CD4-positive, alpha-beta T cell treated with Interleukin-1 beta for 1 hour (primary cell): ENCODE measurements at regions not wholly inside any gene's neighbourhood (a gene's known extent, or its start where the extent isn't known, plus 50 kb on each side); places are given as distances from the start of the nearest gene placed in this dataset.
"Not testable (repeated sequence)": the region's sequence is repeated elsewhere in the genome, so short reads cannot be mapped to it uniquely, and the experiment has no call there.

Experiments
- DNase-seq, 2 donors: peaks; one replicate each; pipeline ENCODE4 v3.0.0-alpha.2; 2020 to 2022

GRCh38 chr13:58505262-58505920, 873.8 kb downstream of the PCDH17 start:
- DNase-seq: not testable (repeated sequence)

DNA sequence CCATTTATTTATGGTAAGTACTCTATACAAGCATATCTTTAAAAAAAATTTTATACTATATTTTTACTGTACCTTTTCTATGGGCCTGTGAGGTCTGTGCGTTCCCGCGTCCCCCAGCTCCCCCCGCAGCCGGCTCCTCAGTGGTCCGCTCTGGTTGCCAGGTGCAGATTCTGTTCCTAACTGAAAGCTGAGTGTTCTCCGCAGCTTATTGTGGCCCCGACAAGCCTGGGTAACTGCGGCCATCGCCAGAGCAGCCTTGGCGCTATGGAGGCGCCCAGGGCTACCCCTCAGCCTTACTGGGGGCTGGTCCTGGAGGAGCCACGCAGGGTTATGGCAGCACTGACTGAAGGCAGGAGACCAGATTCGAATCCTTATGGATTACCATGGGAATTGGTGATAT, 896.8 kb downstream of the PCDH17 start:
- no peak for DNase-seq

DNA sequence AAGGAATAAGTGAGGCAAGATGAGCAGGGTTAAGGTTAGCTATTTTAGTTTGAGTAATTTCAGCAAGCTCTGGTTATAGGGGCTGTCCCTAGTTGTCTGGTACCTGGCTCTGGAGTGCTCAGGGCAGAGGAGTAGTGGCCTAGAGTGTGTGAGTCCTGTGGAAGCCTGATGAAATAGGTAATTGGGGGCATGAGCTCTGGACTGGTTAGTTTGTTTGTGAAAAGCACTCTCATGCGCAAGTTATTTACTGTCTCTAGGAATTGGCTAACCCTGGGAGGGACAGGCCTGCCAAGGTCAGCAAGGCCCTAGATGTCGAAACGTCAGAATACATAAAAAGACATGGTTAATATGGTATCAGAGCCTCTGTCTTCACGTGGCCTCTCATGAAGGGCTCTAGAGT, 900.1 kb downstream of the PCDH17 start:
- DNase-seq: no peak

GRCh38 chr13:58542530-58542929, 911.0 kb downstream of the PCDH17 start:
- DNase-seq: no peak

DNA sequence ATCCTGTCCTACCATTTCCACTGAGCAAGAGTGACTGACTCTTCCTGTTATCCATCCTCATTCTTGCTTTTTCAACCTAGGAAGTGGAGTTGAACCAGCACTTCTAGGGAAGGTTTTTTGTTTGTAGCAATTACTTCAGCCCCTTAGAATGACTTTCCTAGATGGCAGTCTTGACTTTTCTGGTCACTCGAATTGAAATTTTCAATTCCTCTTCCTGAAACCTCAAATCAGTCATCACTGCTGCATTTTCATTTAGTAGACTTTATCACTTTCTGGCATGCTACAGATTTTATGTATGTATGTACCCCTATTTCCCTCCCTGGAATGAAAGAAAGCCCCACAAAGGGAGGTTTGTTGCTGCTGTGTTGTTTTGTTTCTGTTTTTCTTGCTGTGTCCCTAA, 915.9 kb downstream of the PCDH17 start:
- no peak for DNase-seq

- DNase-seq: no peak
Observed at GRCh38 chr13:58566176-58566575, 934.6 kb downstream of the PCDH17 start.

GRCh38 chr13:58573743-58574142, 942.2 kb downstream of the PCDH17 start:
- DNase-seq: no peak

GRCh38 chr13:58574791-58575190, 943.2 kb downstream of the PCDH17 start:
- DNase-seq: no peak

DNA sequence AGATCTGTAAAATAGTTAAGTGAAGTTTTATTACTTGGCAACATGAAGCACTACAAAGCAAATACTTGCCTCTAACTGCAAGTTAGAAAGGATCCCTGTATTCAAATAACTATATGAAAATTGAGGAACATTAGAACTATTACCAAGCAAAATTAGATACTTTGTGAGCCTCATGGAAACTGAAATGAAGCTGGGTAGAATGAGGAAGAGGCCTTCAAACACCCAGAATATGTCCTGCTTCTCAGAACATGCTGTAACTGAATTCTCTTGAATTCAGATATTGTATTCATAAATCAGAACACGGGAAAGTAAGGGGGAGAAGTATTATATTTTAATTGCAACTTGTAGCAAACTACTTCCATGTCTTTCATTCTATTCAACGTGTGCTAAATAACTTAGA, 947.9 kb downstream of the PCDH17 start:
- DNase-seq: no peak

GRCh38 chr13:58583966-58584365, 952.4 kb downstream of the PCDH17 start:
- no peak for DNase-seq

DNA sequence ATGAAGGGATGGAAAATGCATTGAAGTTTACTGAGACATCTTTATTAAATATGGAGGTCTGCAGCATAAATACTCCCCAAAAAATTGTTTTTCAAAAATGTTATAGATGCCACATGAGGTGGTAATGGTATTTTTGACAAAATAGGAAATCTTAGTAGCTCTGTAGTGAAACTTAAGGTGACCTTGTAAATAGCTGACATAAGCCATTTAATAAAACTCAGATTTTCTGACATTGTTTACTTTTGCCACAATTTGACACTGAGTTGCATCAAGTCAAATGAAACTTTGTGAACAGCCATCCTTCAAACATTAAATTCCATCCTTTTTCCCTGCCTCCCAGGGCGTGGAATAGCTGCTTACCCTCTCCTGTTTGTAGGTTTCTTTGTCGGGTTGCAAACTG, 953.1 kb downstream of the PCDH17 start:
- DNase-seq: no peak

DNA sequence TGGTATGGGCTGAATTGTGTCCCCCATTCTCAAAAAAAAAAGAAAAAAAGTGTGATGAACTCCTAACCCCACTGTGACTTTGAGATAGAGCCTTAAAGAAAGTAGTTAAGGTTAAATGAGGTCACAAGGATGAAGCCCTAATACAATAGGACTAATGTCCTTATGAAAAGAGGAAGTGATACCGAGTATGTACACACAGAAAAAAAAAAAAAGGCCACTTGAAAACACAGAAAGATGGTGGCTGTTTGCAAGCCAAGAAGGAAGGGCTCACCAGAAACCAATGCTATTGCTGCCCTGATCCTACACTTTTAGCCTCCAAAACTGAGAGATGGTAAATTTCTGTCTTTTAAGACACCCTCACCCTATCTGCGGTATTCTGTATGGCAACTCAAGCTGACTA, 955.6 kb downstream of the PCDH17 start:
- no peak for DNase-seq

DNA sequence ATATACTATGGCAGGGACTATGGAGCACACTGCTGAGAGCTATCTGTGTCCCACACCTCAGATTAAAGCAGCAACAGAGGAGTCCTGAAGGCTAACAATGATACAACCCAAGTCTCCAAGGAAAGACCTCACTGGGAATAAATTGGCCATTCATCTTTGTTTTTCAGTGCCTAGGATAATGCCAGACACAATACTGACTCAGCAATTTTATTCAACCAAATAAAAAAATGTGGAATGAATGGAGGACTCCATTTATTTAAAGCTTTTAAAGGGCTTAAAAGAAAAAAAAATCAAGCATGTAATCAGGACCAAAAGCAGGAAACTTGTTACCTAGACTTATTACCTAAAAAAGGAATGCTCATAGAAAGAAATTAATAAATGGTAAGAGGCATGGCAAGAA, 960.5 kb downstream of the PCDH17 start:
- no peak for DNase-seq

GRCh38 chr13:58592786-58593185, 961.2 kb downstream of the PCDH17 start:
- no peak for DNase-seq

- DNase-seq: no peak
Observed at GRCh38 chr13:58594747-58595600, 963.4 kb downstream of the PCDH17 start.

- no peak for DNase-seq
Observed at GRCh38 chr13:58597552-58597951, 966.0 kb downstream of the PCDH17 start.

DNA sequence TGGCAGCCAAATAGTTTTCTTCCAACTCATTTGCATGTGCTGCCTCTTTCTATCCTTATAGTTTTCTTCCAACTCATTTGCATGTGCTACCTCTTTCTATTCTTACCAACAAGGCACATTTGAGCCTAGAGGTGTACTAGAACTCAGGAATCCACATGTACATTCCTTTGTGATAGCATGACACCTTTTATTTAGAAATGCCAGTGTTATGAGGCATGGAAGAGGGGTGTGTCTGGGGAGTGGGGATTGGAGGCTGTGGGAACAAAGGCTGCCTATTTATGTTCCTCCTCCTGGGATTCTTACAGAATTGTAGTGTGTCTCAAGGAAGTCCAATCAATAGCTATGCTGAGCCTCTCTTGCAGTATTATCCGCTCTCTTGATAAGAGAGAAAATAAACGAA, 966.7 kb downstream of the PCDH17 start:
- no peak for DNase-seq

- DNase-seq: no peak
Observed at GRCh38 chr13:58611117-58611516, 979.6 kb downstream of the PCDH17 start.

DNA sequence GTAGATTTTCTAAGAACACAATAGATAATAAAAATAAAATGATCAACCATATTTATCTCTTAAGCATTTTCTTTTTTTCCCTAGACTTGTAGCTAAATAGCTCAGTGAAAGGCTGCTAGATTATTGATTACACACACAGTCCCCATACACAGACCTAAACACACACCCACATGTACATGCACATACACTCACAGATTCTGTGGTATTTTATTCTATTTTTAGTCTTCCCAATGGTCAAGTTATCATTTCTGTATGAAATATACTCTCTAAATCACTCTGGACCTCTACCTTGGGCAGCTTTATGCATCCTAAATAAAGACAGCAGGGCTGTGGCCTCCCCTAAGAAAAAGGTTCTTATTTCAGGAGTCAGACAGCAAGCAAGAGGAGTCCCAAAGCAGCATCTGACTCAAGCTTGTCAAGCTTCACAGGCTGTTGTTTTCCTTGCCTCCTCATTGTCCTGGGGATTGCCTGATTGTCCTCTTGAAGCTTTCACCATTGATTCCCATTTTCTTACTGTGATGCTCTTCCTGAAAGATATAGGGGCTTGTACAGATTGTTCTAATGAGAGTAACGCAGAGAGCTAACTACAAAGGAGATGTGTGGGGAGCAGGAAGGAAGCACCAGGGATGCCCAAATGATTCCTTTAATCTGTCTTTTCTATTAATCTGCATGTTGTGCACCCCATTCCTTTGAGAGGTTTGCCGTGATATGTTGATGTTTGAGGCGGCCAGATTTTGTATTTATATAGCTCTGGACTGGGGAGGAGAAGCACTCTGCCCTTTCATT, 986.5 kb downstream of the PCDH17 start:
- DNase-seq: no peak

GRCh38 chr13:58619396-58620113, 988.0 kb downstream of the PCDH17 start:
- DNase-seq: no peak

DNA sequence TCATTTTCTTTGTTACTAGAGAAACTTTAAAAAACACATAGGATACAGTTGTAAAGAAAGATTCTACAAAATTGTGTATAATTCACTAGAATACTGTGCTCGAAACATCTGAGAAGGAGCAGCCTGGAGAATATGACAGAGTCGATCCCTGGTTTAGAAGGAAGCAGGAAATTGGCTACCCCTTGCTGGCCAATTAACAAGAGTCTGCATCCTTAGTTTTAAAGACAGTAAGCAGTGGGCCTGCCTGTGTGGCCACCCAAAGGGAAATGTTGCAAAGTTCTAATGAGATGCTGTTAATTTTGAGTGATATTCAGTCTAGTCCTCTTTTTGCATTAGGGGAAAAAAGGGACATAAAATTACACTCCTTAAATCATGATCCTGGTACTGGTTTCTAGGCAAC, 988.6 kb downstream of the PCDH17 start:
- DNase-seq: no peak

DNA sequence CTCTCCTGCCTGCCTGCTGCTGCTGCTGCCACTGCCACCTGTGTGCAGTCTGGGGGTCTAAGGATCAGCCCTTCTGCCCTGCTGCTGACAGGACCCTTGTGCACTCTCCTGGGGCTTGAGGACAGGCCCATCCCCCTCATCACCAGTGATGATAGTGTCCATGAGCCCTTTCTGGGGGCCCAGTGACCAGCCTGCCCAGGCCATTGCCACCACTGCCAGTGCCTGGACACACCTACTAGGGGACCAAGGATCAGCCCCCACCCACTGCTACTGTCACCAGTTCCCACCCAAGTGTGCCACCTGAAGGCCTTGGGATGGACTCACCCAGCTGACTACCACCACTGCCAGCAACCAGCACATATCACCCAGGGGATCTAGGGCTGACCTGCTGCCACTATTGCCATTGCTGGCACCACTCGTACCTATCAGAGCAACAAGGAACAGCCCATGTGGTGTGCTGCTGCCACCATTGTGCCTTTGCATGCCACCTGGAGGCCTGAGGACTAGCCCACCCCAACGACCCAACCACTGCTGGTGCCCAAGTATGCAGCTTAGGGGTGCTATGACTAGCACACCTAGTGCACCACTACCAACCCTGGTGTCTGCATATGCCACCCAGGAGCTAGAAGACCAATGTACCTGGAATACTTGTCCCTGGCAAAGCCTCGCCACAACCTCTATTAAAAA, 994.3 kb downstream of the PCDH17 start:
- DNase-seq: no peak
